ENCODE measurements at regions not wholly inside any gene's neighbourhood (a gene's known extent, or its start where the extent isn't known, plus 50 kb on each side); places are given as distances from the start of the nearest gene placed in this dataset.

DNA sequence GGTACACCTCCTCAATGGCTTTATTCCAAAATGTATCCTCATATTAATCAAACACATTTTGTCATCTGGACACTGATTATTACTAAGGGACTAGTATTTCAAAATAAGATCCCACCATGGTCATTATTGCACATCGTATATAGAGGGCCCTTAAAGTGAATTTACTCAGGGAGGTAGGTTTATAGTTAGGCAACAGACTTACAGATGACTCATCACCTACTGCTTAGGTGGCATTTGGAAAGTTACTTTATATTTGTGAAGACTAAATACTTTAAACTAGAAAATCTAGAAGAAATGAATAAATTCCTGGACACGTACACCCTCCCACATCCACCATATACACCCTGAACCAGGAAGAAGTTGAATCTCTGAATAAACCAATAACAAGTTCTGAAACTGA lies 353.0 kb downstream of the KCTD12 start:
- Histone ChIP-seq H2BK120ac (replicated peaks; ENCODE audit: low read depth, low read length) (no peak overlapping the region), H2AK5ac (ENCODE audit: low read depth, low read length) (no peak overlapping the region), H4K5ac (ENCODE audit: insufficient read length, low read depth, low read length) (no peak overlapping the region), H2BK20ac (ENCODE audit: low read length) (no peak overlapping the region), H3K56ac (replicated peaks; ENCODE audit: insufficient read length, low read depth, low read length) (no peak overlapping the region), H2BK5ac (ENCODE audit: low read depth, low read length) (no peak overlapping the region), H2BK12ac (ENCODE audit: low read depth, low read length) (no peak overlapping the region), H4K8ac (ENCODE audit: extremely low read depth, insufficient read depth, low read length) (no peak overlapping the region), H3K23me2 (ENCODE audit: low read depth, low read length) (no peaks in the 10 kb centered on the region), H4K91ac (replicated peaks; ENCODE audit: insufficient read length, low read length) (no peak overlapping the region), H2AFZ (ENCODE audit: low read length) (no peak overlapping the region), H3K23ac (ENCODE audit: insufficient read length) (no peak overlapping the region), H4K20me1 (replicated peaks in 1 of 2; ENCODE audit: control insufficient read depth in 1 of 2, insufficient read depth in 2 of 2, low read length in 2 of 2) (no peaks in the 10 kb centered on the region), H3K27me3 (replicated peaks in 1 of 4; ENCODE audit: control insufficient read depth in 3 of 4, extremely low read depth in 1 of 4, insufficient read depth in 3 of 4, low read length in 3 of 4) (no peaks in the 10 kb centered on the region), H3K18ac (ENCODE audit: extremely low read depth, low read length) (no peak overlapping the region), H3K9ac (replicated peaks in 1 of 4; ENCODE audit: extremely low read depth in 1 of 4, low read depth in 3 of 4, low read length in 3 of 4) (no peak overlapping the region), H3K4ac (replicated peaks; ENCODE audit: insufficient read length, low read depth, low read length) (no peak overlapping the region), H3K9me3 (ENCODE audit: insufficient read depth in 2 of 2, low read depth in 1 of 2, low read length in 1 of 2) (no peaks in the 10 kb centered on the region), H3K27ac (ENCODE audit: low read depth, low read length) (no peak overlapping the region), H3K79me2 (ENCODE audit: control insufficient read depth in 1 of 2, insufficient read depth in 2 of 2, low read length in 2 of 2) (no peaks in the 10 kb centered on the region), H3K4me3 (ENCODE audit: extremely low read depth in 1 of 4, insufficient read depth in 2 of 4, low read depth in 3 of 4, low read length in 4 of 4) (no peak overlapping the region), H3K4me1 (replicated peaks in 1 of 4; ENCODE audit: control insufficient read depth in 3 of 4, insufficient read depth in 4 of 4, low read length in 3 of 4) (no peaks in the 10 kb centered on the region), H3K4me2 (ENCODE audit: insufficient read depth in 1 of 2, low read depth in 2 of 2, low read length in 2 of 2) (no peak overlapping the region), H3K36me3 (ENCODE audit: control insufficient read depth in 2 of 4, insufficient read depth in 4 of 4, low read length in 3 of 4) (no peaks in the 10 kb centered on the region), H3K79me1 (ENCODE audit: low read depth, low read length) (no peaks in the 10 kb centered on the region), H3K14ac (ENCODE audit: insufficient read length) (no peak overlapping the region), H2BK15ac (ENCODE audit: low read length) (no peak overlapping the region)
- ChIA-PET POLR2A (ENCODE audit: partially characterized antibody) (no interaction called here), CTCF (ENCODE audit: partially characterized antibody) (interaction anchor here (0.9 kb wide), 1 partner anchor 368 kb away, joined by 3 read pairs; no protein-coding TSS in a partner anchor)
- no peak for FAIRE-seq
- 85% methylated on average over 2 of the region's 2 CpGs; no CpG with 5 or more reads in 1 of the 2 experiments for WGBS, 2 experiments (ENCODE audit: extremely low coverage in 1 of 2, insufficient coverage in 1 of 2, insufficient read length in 1 of 2, insufficient replicate concordance in 2 of 2, low coverage in 1 of 2, low lambda C conversion rate in 2 of 2, missing lambda C conversion rate in 1 of 2)
- no peak for TF ChIP-seq JUN (IDR thresholded peaks at IDR 0.05; ENCODE audit: low read depth, low read length)
- no peak for TF ChIP-seq RNF2 (IDR thresholded peaks at IDR 0.05; ENCODE audit: borderline replicate concordance, low read depth, low read length, missing control alignments, poor library complexity, severe bottlenecking)
- no peak for TF ChIP-seq SIX5 (IDR thresholded peaks at IDR 0.05; ENCODE audit: low read depth, low read length)
- no peak for TF ChIP-seq CHD2 (IDR thresholded peaks at IDR 0.05; ENCODE audit: low read length)
- no peak for TF ChIP-seq BCL11A (IDR thresholded peaks at IDR 0.05; ENCODE audit: low read depth in 2 of 2, low read length in 2 of 2)
- TF ChIP-seq YY1 (IDR thresholded peaks at IDR 0.05; ENCODE audit: low read depth, low read length): no peak
- no peak for TF ChIP-seq POLR2A (IDR thresholded peaks at IDR 0.05; ENCODE audit: control extremely low read depth in 1 of 2, low read depth in 2 of 2, low read length in 2 of 2)
- TF ChIP-seq EGR1 (IDR thresholded peaks at IDR 0.05; ENCODE audit: borderline replicate concordance, low read depth, low read length): no peak
- no peak for TF ChIP-seq NRF1 (IDR thresholded peaks at IDR 0.05; ENCODE audit: low read depth, low read length)
- no peak for TF ChIP-seq TEAD4 (IDR thresholded peaks at IDR 0.05; ENCODE audit: low read depth, low read length)
- TF ChIP-seq BACH1 (IDR thresholded peaks at IDR 0.05; ENCODE audit: low read length): no peak
- DNase-seq (ENCODE audit: low read depth in 1 of 2, low spot score in 2 of 2): no peak

Measured in H1 (cell line).